ENCODE measurements at regions not wholly inside any gene's neighbourhood (a gene's known extent, or its start where the extent isn't known, plus 50 kb on each side); places are given as distances from the start of the nearest gene placed in this dataset.

- Histone ChIP-seq H4K20me1 (ENCODE audit: insufficient read depth) (no peaks in the 10 kb centered on the region), H3K9ac (no peak overlapping the region), H3K4me1 (ENCODE audit: control insufficient read depth in 1 of 2, insufficient read depth in 2 of 2, low read depth in 1 of 2, low read length in 1 of 2) (no peaks in the 10 kb centered on the region), H3K36me3 (replicated peaks in 1 of 2; ENCODE audit: control insufficient read depth in 1 of 2, insufficient read depth in 2 of 2, low read length in 1 of 2) (no peaks in the 10 kb centered on the region), H2AFZ (ENCODE audit: low read depth) (no peak overlapping the region), H3K9me3 (no peaks in the 10 kb centered on the region), H3K27me3 (ENCODE audit: insufficient read depth) (no peaks in the 10 kb centered on the region), H3K27ac (ENCODE audit: low read depth in 2 of 2, low read length in 1 of 2) (no peak overlapping the region), H3K4me3 (ENCODE audit: low read depth in 2 of 2, low read length in 1 of 2) (no peak overlapping the region), H3K9me2 (no peaks in the 10 kb centered on the region), H3K4me2 (no peak overlapping the region), H3F3A (replicated peaks; ENCODE audit: insufficient read depth) (no peaks in the 10 kb centered on the region), H3K79me2 (ENCODE audit: insufficient read depth) (no peaks in the 10 kb centered on the region)
- POLR2A ChIA-PET: no interaction called here
- CTCF ChIA-PET: no interaction called here
- 58% methylated on average over 5 of the region's 7 CpGs for WGBS (ENCODE audit: low lambda C conversion rate)
- no peak for TF ChIP-seq ELF1 (IDR thresholded peaks at IDR 0.05)
- TF ChIP-seq CTCF (IDR thresholded peaks at IDR 0.05): no peak
- no peak for TF ChIP-seq FOXM1 (IDR thresholded peaks at IDR 0.05; ENCODE audit: low read depth)
- no peak for TF ChIP-seq TEAD4 (IDR thresholded peaks at IDR 0.05; ENCODE audit: borderline replicate concordance, insufficient read depth)
- TF ChIP-seq EZH2phosphoT487 (IDR thresholded peaks at IDR 0.05; ENCODE audit: borderline replicate concordance, low read depth): no peak
- no peak for TF ChIP-seq GABPA (IDR thresholded peaks at IDR 0.05; ENCODE audit: low read depth)
- no peak for TF ChIP-seq FOXJ3 (CRISPR knock-in tag; IDR thresholded peaks at IDR 0.05)
- DNase-seq: no peak
Observed at GRCh38 chr6:169082817-169083507, 170.7 kb downstream of the THBS2 start.

GRCh38 chr6:169082093-169082492 lies 171.6 kb downstream of the THBS2 start:
- DNase-seq: no peak
- no peak for TF ChIP-seq FOXJ3 (CRISPR knock-in tag; IDR thresholded peaks at IDR 0.05)

GRCh38 chr6:169081248-169081647 lies 172.4 kb downstream of the THBS2 start:
- H3F3A ChIP-seq (replicated peaks; ENCODE audit: insufficient read depth): no peaks in the 10 kb centered on the region
- H3K27ac ChIP-seq (ENCODE audit: low read depth in 2 of 2, low read length in 1 of 2): no peak overlapping the region
- no peaks in the 10 kb centered on the region for H3K79me2 ChIP-seq (ENCODE audit: insufficient read depth)
- no peaks in the 10 kb centered on the region for H4K20me1 ChIP-seq (ENCODE audit: insufficient read depth)
- WGBS (ENCODE audit: low lambda C conversion rate): 63% methylated on average over 3 of the region's 3 CpGs
- H3K4me1 ChIP-seq (ENCODE audit: control insufficient read depth in 1 of 2, insufficient read depth in 2 of 2, low read depth in 1 of 2, low read length in 1 of 2): no peaks in the 10 kb centered on the region
- H3K4me3 ChIP-seq (ENCODE audit: low read depth in 2 of 2, low read length in 1 of 2): no peak overlapping the region
- H3K27me3 ChIP-seq (ENCODE audit: insufficient read depth): no peaks in the 10 kb centered on the region
- no peak overlapping the region for H2AFZ ChIP-seq (ENCODE audit: low read depth)
- no peak for TF ChIP-seq RCOR1 (IDR thresholded peaks at IDR 0.05; ENCODE audit: low read length)
- TF ChIP-seq JUND (IDR thresholded peaks at IDR 0.05): no peak
- ChIA-PET CTCF (no interaction called here), POLR2A (no interaction called here)
- no peak overlapping the region for H3K9ac ChIP-seq
- no peak for DNase-seq
- H3K36me3 ChIP-seq (replicated peaks in 1 of 2; ENCODE audit: control insufficient read depth in 1 of 2, insufficient read depth in 2 of 2, low read length in 1 of 2): no peaks in the 10 kb centered on the region
- no peaks in the 10 kb centered on the region for H3K9me2 ChIP-seq
- no peak overlapping the region for H3K4me2 ChIP-seq
- H3K9me3 ChIP-seq: no peaks in the 10 kb centered on the region

More at GRCh38 chr6:169082093-169082492, 171.6 kb downstream of the THBS2 start:
- Histone ChIP-seq H3K9me2 (no peaks in the 10 kb centered on the region), H3F3A (replicated peaks; ENCODE audit: insufficient read depth) (no peaks in the 10 kb centered on the region), H2AFZ (ENCODE audit: low read depth) (no peak overlapping the region), H3K27me3 (ENCODE audit: insufficient read depth) (no peaks in the 10 kb centered on the region), H3K36me3 (replicated peaks in 1 of 2; ENCODE audit: control insufficient read depth in 1 of 2, insufficient read depth in 2 of 2, low read length in 1 of 2) (no peaks in the 10 kb centered on the region), H4K20me1 (ENCODE audit: insufficient read depth) (no peaks in the 10 kb centered on the region), H3K27ac (ENCODE audit: low read depth in 2 of 2, low read length in 1 of 2) (no peak overlapping the region), H3K79me2 (ENCODE audit: insufficient read depth) (no peaks in the 10 kb centered on the region), H3K4me1 (ENCODE audit: control insufficient read depth in 1 of 2, insufficient read depth in 2 of 2, low read depth in 1 of 2, low read length in 1 of 2) (no peaks in the 10 kb centered on the region), H3K9ac (no peak overlapping the region), H3K4me3 (ENCODE audit: low read depth in 2 of 2, low read length in 1 of 2) (no peak overlapping the region), H3K4me2 (no peak overlapping the region), H3K9me3 (no peaks in the 10 kb centered on the region)
- ChIA-PET CTCF (no interaction called here), POLR2A (no interaction called here)
- WGBS (ENCODE audit: low lambda C conversion rate): 70% methylated on average over 5 of the region's 5 CpGs
